Left forelimb (tissue), 1 donor: ENCODE measurements at regions not wholly inside any gene's neighbourhood (a gene's known extent, or its start where the extent isn't known, plus 50 kb on each side); places are given as distances from the start of the nearest gene placed in this dataset.
"Not testable (repeated sequence)": the region's sequence is repeated elsewhere in the genome, so short reads cannot be mapped to it uniquely, and the experiment has no call there.

Experiments
- DNase-seq: peaks from one replicate; pipeline ENCODE4 v3.0.0-alpha.2; 2018; ENCODE audit warnings: low spot score

DNA sequence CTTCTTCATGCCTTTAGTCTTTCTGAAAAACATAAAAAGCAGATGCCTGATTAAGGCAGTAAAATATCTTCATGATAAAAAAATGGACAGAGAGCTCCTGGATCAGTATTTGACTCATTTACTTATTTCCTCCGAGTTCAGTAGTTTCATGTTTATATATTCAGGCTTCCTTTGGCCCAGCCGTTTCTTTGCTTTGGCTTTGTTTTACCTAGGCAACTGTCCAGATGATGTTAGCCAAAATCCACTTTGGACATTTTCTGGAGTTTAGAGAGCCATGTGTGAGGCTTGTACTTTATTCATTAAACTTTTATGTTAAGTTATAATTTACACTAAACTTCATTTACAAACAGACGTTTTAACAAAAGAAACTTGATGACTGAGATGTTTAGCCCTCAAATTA, 307.1 kb upstream of the RSPO3 start:
- DNase-seq: no peak

DNA sequence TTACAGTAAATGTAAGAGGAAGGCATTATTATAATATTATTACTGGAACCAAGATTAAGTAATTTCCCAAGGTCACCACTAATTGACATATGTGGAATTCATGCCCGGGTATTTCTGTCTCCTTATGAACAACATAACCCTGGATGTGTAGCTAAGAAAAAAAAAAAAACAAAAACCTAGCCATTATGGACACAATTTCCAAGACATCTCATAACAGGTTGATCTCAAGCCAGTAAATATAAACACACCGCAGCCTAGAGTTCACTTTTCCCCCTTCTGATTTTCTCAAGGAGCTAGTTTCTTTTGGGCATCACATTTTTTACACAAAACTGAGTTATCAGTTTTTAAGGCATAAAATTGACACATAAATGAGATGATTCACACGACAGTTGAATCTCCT, 306.5 kb upstream of the RSPO3 start:
- DNase-seq: no peak

DNA sequence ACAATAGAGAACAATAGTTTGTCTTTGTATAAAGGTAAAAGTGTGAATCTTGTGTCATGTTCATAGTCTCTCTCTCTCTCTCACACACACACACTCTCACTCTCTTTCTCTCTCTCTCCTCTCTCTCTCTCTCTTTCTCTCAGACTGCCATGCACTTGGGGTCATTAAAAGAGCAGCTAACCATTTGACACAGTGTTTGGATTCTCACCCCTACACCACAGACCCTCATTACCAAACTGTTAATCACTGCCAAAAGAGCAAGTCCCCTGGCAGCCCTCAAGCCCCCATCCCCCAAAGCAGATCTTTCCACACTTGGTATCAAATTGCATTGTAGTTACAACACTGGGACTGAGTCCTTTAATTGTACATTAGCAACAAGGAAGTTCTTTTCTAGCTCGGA, 305.8 kb upstream of the RSPO3 start:
- no peak for DNase-seq

DNA sequence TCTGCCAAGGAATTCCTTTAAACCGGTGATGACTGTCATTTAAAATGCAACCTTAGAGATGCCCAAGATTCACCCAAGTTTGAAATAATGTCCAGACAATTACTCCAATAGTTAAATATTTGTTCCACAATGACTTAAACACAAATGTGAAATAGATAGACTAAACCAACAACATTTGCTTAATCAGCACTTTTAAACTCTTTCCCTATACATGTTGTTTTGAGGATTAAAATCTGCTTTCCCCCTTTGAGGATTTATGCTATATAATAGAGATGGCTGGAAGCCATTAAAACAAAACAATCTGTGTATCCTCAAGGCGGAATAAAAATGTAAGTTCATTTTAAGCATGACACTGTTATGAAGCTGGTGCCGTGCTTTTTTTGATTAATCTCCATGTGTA, 297.8 kb upstream of the RSPO3 start:
- no peak for DNase-seq

DNA sequence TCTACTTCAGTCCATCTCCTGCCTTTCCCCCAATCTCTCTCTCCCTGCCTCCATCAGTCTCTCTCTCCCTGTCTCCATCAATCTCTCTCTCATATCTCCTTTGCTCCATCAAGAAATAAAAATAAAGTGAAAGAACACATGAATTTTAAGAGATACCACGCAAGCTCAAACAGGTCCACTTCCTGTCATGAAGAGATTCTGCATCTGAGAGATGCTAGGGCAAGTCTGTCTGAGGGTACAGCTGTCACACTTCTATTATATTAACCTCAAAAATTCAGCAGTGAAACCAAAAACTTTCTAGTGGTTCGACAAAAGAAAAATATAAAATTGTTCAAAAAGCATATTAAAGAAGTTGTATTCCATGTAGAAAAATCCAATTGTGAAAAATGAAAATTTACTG, 296.8 kb upstream of the RSPO3 start:
- no peak for DNase-seq

DNA sequence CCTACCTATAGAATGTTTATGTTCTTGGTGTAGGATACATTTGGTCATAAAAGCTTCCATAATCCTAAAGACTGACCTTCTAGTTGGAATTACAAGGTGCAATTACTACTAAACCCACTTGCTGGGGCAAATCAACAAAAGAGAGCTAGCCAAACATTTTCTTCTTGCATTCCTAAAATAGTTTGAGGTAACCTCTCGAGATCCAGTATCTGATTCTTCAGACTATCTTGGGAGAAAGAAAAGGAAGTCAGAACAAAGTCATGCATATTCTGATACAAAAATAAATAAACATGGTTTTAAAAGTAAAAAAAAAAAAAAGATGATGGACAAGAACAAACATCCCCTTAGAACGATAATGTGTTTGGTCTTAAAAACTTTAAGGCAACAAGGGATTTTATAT, 294.2 kb upstream of the RSPO3 start:
- no peak for DNase-seq

DNA sequence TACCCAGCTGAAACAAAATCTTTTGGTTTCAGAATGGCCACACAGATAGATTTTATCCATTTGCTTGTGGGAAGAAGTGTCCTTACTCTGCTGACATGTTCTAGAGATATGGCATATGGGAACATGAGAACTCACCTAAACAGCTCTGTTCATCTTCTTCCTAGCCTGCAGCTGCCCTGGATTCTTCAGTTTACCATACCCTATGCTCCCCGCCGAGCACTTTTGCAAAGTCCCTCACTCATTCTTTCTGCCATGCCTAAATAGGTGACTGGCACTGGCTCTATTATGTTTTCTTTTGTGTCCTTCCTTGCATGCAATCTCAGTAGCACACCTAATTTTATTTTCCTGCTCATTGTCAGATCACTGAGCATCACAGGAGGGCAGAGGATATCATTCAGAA, 293.7 kb upstream of the RSPO3 start:
- no peak for DNase-seq

DNA sequence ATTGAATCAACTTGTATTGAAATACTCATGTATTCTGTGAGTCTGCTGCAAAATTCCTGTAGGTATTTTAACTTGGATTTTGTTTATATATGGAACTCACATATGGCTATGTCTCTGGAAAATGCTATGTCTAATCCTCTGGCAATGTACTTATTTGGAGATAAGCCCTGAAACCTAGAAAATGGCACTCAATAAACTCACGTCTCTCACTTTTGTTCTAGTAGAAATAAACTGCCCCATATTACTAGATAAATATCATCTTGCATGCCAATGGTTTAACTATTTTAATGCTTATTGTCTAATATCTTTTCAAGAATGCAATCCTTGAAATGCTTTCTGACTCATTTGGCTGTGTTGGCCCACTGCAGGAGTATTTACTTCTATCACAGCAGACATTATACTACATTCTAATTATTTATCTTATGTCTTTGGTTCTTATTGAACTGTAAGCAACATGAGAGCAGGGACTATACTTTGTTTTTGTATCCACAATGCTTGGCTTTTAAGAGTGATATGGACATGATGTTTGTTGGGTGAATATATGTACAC, 292.2 kb upstream of the RSPO3 start:
- DNase-seq: no peak

DNA sequence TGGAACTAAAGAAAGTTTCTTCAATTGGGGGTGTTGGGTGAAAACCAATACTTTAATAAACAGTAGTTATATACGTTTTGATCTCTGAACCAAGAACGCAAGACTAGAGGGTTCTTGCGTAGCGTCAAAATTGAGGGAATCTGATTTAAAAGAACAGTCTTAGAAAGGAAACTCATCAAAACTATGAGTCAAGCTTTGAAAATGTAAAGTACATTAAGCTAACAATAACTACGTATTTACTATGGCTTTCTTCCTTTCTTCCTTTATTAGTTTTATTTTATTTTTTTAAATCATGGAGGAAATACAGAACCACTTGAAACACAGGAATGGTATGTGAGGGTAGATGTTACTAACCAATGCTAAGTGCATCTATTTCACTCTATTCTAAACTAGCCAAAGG, 287.0 kb upstream of the RSPO3 start:
- no peak for DNase-seq

DNA sequence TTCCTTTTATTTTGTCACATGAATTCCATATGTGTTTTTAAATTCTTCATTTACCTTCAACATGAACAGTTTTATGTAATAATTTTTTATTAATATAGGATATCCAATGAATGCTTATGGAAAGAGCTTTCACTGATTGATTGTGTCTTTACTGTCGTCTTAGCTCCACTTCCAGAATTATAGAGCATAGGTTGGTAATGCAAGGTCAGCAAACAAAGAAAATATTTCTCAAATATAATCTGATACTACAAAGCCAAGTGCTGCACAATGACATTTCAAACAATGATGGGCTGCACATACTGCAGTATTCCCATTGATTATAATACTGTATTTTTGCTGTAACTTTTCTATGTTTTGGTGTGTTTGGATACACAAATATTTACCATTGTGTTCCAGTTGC, 275.7 kb upstream of the RSPO3 start:
- DNase-seq: no peak

DNA sequence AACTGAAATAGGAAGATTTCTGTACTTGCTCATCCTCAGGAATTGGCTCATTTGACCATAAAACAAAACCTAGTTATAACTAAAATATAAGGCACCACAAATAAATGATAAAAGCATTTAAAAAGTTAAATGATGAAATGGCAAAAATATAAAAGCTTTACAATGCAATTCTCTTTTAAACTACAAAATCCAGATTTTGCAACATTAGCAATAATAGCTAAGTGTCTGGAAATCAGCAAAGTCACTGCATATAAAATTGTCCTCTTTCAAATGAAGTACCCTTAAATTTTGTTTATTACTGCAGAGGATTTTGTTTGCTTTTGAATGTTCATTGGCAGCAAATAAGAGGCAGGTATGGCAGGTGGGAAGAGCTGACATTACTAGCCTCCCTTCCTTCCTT, 270.4 kb upstream of the RSPO3 start:
- no peak for DNase-seq

DNA sequence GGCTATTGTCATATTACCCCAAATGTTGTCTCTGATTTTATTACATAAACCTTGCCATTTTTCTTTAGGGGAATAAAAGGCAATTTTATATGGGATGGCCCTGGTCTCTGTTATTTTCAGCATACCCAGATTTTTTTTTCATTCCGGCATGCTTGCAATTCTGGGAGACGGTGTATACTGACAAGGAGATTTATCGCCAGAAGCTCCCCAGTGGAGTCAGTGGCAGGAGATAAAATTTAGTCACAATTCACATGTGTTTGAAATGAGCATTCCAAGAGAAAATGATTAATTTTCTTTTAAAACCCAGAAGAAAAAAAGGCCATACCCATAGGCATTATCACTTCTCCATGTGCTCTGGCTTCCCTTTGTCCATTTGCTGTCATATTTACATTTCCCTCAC, 250.8 kb upstream of the RSPO3 start:
- no peak for DNase-seq

DNA sequence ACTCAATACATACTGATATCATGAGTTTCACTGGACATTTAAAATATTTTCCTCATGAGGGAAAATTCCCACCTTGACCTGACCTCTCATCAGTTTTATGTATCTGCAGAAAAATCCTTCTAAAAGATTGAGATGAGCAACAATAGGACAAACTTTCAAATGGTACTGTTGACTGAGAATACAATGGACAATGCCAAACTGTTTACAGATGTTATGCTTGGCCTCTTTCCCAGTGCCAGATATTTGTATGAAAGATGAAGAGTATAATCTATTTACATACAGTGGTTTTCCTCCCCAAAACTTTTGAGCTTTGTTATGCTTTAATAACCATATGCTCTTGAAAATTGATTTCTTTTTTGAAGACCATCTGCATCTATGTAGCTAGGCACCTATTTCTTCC, 245.1 kb upstream of the RSPO3 start:
- DNase-seq: no peak

DNA sequence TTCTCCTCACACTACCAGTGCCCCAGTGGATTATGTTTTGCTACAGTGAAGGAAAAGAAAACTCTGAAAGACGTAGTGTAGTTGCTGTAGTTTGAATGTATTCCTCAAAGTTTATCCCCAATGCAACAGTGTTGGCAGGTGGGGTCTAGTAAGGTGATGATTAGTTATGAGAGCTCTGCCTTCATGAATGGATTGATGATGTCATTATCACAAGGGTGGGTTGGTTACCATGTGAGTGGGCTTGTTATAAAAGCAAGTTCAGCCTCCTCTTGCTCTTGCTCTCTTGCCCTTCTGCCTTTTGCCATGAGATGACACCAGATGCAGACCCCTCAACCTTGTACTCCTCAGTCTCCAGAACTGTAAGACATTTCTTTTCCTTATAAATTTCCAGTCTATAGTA, 244.7 kb upstream of the RSPO3 start:
- no peak for DNase-seq

DNA sequence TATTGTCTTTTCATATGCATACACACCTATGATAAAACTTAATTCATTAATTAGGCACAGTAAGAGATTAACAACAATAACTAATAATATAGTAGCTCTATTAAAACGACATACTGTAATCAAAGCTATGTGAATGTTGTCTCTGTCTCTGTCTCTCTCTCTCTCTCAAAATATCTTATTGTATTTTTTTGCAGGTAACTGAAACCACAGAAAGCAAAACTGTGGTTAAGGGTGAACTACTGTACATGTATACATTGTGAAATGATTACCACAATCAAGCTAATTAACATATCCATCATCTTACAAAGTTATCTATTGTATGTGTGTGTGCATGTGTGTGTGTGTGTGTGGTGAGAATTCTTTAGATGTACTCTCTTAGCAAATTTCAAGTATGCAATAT, 242.0 kb upstream of the RSPO3 start:
- no peak for DNase-seq

DNA sequence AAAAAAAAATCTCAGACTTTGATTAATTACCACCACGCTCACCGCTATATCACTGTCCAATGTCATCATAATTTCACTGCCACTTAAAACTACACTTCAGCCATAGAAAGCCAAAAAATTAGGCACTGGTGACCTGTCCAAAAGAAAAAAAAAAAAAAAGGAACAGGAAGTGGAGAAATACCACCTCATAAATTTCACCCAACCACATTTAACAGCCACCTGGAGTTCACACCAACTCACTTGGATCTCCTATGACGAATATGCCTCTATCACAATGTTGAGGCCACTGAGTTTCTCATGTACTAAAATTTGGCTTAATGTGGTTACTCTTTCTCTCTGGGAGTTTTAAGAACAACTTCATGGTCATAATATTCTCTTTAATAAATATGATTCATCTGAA, 237.5 kb upstream of the RSPO3 start:
- no peak for DNase-seq

DNA sequence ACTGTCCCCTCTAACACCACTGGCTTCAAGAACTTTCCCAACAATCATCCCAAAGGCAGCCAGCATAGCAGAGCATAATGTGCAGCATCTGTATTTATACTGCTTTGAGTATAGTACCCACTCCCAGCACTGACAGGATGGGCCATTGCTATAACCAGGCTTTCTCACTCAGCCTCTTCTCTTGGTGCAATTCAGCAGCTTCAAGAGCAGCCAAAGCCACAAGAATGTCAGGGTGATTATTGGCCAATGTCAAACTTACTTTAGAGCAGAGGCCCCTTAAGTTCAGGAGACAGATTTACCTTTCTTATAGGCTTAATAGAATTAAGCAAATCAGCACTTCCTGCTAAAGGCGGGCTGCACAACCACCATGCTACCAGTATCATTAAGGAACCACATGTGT, 232.4 kb upstream of the RSPO3 start:
- no peak for DNase-seq

DNA sequence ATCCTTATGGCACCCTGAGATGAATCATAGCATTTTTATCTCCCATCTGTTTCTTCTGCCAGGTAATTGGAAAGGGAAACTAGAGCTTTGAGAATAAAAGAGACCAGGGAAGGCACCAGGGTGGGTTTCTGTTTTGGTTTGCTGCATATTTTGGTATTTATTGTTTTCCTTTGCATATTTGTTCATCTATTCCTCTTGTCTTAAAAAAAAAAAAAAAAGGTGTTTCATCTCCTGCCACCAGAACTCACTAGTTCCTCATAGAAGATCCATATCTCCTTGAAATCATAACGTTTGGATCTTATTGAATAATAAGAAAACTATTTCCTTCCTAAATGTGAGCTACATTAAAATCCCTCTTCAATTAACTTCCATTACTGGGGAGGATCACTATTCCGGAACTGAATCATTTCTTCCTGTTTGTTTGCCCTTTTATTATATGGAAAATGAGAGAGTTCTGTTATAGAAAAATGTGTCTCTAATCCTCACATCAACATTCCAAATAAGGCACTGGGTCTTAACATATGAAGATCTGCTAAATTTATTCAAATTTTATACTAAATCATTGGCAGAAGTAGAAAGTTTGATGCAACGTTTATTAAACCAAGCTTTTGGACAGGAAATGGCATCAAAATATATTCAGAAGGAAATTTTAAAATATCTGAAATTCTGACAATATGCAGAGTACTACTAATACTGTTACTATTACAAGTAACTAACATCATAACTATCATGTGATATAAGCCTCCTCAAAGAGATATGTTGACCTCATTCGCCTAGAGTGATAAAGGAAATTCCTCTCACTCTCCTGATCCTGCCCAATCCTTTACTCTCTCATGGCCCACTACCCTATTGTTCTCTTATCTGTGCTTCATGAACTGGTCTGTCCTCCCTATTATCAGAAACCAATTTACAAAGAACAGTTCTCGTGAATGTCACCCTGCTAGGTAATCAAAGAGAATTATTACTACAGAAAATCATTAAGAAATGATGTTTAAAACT, 229.4 kb upstream of the RSPO3 start:
- no peak for DNase-seq

DNA sequence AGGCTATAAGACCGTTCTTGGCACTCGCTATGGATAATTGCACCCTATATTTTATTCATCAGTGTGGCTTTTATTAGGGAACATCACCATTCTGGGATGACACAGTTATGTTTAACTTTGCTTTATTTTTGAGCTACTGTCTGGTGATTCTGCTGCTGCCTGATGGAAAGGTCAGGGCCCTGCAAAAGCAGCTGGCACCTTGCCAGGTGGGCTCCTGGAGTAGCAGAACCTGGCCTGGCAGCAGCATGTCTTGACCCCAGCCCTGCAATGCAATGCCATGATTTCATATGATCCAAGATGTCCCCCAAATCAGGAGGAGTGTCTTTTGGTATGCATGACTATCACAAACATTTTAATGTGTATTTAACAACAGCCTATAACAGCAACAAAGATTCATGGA, 228.4 kb upstream of the RSPO3 start:
- DNase-seq: no peak

DNA sequence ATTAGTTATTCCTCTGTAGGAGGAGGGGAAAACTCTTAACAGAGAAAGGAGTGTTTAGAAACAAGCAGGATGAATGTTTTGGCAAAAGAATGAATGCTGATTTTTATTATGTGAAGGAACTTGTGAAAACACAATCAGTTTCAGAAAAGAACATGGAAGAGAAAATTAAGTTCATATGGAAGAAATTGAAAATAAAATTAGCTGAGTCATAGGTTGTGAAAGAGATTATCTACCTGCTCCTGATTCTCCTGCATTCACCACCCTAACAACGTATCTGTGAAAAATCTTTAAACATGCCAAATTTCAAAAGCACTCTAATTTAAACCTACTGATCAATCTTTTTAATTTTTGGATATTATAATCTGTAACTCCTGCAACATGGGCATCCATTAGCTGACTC, 227.3 kb upstream of the RSPO3 start:
- no peak for DNase-seq

DNA sequence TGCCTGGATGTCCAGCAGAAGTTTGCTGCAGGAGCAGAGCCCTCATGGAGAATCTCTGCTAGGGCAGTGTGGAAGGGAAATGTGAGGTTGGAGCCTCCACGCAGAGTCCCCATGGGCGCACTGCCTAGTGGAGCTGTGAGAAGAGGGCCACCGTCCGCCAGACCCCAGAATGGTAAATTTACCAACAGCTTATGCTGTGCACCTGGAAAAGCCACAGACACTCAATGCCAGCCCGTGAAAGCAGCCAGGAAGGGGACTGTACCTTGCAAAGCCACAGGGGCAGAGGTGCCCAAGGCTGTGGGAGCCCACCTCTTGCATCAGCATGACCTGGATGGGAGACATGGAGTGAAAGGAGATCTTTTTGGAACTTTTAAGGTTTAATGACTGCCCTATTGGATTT, 225.6 kb upstream of the RSPO3 start:
- DNase-seq: not testable (repeated sequence)

DNA sequence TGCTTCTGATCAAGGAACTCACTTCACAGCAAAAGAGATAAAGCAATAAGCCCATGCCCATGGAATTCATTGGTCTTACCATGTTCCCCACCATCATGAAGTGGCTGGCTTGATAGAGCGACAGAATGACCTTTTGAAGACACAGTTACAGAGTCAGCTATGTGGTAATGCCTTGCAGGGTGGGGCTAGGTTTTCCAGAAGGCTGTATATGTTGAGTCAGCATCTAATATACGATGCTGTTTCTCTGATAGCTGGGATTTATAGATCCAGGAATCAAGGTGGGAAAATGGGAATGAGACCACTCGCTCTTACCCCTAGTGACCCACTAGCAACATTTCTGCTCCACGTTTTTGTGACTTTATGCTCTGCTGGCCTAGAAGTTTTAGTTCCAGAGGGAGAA, 220.7 kb upstream of the RSPO3 start:
- DNase-seq: no peak

DNA sequence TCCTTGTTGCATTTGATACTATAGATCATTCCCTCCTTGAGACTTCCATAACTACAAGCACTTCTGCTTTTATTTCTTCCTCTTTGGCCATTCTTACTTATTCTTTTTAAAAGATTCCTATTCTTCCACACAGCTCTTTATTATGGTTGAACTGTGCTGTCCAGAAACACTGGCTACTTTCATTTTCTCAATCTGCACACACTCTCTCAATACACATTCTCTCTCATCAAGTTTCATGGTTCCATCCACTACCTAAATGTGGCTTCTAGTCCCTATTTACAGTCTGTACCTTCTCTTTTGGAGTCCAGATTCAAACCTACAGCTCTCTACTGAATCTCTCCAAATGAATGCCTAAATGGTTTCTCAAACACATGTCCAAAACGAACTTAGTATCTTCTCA, 214.3 kb upstream of the RSPO3 start:
- DNase-seq: no peak

DNA sequence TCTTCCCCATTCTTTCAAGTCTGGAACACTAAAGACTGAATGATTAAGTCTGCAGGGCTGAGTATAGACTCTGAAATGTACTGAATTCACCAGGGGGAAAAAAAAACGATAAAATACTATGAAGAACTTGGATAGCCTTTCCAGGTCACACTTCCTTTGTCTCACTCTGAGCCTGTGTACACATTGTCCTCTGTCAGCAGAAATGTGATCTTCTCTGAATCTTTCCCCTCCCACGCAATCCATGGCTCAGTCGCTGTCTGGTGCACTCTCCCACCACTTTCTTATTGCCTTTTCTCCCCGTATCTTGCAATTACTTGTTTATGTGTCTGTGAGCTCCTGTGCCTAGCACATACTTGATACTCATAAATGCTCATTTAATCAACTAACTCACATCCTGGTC, 212.6 kb upstream of the RSPO3 start:
- DNase-seq: no peak
